ENCODE measurements at regions not wholly inside any gene's neighbourhood (a gene's known extent, or its start where the extent isn't known, plus 50 kb on each side); places are given as distances from the start of the nearest gene placed in this dataset.

DNA sequence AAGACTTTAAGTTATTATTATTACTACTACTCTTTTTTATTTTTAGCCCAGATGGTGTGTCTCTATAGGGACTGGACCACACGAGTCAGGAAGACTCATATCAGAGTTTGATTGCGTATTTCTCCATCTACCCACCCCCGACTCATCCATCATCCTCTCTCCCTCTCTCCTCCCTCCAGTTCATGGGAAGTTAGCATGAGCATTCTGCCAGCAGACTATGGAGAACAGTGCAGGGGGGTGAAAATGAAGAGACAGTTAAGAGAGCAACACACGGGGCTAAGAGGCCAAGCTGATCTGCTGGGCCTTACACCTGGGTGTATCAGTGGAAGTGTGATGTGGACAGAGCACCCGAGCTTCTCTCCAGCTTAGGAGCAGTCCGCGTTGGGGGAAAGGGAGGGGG, 95.0 kb downstream of the UQCRFS1 start:
- H3K36me3 ChIP-seq (ENCODE audit: insufficient read depth, low read length, poor library complexity, severe bottlenecking): no peaks in the 10 kb centered on the region
- no peaks in the 10 kb centered on the region for H3K4me1 ChIP-seq (ENCODE audit: insufficient read depth, low read length, poor library complexity, severe bottlenecking)
- peaks cover 36% of the 10 kb centered on the region for H3K9me3 ChIP-seq (ENCODE audit: low read depth, low read length, poor library complexity, severe bottlenecking)
- intact Hi-C loops (cut with micrococcal nuclease; ENCODE audit: unreplicated experiment): no loop called here
- ChIA-PET CTCF (no interaction called here), POLR2A (ENCODE audit: low non-redundant PET) (no interaction called here)
- no peaks in the 10 kb centered on the region for H3K27me3 ChIP-seq (replicated peaks; ENCODE audit: insufficient read depth, low read depth, low read length, poor library complexity)
- TF ChIP-seq, protein P1, sequence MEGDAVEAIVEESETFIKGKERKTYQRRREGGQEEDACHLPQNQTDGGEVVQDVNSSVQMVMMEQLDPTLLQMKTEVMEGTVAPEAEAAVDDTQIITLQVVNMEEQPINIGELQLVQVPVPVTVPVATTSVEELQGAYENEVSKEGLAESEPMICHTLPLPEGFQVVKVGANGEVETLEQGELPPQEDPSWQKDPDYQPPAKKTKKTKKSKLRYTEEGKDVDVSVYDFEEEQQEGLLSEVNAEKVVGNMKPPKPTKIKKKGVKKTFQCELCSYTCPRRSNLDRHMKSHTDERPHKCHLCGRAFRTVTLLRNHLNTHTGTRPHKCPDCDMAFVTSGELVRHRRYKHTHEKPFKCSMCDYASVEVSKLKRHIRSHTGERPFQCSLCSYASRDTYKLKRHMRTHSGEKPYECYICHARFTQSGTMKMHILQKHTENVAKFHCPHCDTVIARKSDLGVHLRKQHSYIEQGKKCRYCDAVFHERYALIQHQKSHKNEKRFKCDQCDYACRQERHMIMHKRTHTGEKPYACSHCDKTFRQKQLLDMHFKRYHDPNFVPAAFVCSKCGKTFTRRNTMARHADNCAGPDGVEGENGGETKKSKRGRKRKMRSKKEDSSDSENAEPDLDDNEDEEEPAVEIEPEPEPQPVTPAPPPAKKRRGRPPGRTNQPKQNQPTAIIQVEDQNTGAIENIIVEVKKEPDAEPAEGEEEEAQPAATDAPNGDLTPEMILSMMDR (conservative IDR thresholded peaks at IDR 0.05; ENCODE audit: low read depth, low read length): no peak
- TF ChIP-seq EZH2 (IDR thresholded peaks at IDR 0.05; ENCODE audit: borderline replicate concordance, low read depth, low read length, poor library complexity, severe bottlenecking): no peak
- no peak overlapping the region for H3K27ac ChIP-seq (ENCODE audit: low read depth, low read length, poor library complexity, severe bottlenecking)
- no peak overlapping the region for H3K4me3 ChIP-seq (ENCODE audit: low read depth, low read length, poor library complexity, severe bottlenecking)
- DNase-seq (ENCODE audit: low spot score): no peak
- BruUV-seq (replicated peaks): no TSS peak

DNA sequence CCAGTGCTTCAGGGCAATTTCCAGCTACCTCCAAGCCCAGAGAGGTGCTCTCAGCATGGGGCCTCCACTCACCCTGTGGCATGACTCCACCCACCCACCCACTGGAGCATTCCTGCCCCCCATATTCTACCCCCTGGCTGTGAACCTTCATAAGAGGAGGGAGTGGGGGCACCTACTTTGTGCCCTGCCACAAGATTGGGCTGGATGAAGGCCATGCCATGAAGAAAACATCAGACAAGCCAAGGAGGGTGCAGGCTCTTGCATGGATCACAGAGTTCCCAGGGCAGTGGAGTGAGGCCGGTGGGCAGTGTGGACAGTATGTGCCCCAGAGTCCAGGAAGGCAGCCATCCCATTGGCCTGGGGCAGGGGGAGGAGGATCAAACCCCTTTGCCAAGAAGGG, 97.8 kb downstream of the UQCRFS1 start:
- Histone ChIP-seq H3K4me3 (ENCODE audit: low read depth, low read length, poor library complexity, severe bottlenecking) (no peak overlapping the region), H3K9me3 (ENCODE audit: low read depth, low read length, poor library complexity, severe bottlenecking) (peaks cover 29% of the 10 kb centered on the region), H3K4me1 (ENCODE audit: insufficient read depth, low read length, poor library complexity, severe bottlenecking) (no peaks in the 10 kb centered on the region), H3K27me3 (replicated peaks; ENCODE audit: insufficient read depth, low read depth, low read length, poor library complexity) (no peaks in the 10 kb centered on the region), H3K36me3 (ENCODE audit: insufficient read depth, low read length, poor library complexity, severe bottlenecking) (no peaks in the 10 kb centered on the region), H3K27ac (ENCODE audit: low read depth, low read length, poor library complexity, severe bottlenecking) (no peak overlapping the region)
- intact Hi-C loops (cut with micrococcal nuclease; ENCODE audit: unreplicated experiment): no loop called here
- TF ChIP-seq, protein P1 (conservative IDR thresholded peaks at IDR 0.05; ENCODE audit: low read depth, low read length): no peak
- no peak for TF ChIP-seq EZH2 (IDR thresholded peaks at IDR 0.05; ENCODE audit: borderline replicate concordance, low read depth, low read length, poor library complexity, severe bottlenecking)
- ChIA-PET POLR2A (ENCODE audit: low non-redundant PET) (no interaction called here), CTCF (no interaction called here)
- no TSS peak for BruUV-seq (replicated peaks)
- no peak for DNase-seq (ENCODE audit: low spot score)

DNA sequence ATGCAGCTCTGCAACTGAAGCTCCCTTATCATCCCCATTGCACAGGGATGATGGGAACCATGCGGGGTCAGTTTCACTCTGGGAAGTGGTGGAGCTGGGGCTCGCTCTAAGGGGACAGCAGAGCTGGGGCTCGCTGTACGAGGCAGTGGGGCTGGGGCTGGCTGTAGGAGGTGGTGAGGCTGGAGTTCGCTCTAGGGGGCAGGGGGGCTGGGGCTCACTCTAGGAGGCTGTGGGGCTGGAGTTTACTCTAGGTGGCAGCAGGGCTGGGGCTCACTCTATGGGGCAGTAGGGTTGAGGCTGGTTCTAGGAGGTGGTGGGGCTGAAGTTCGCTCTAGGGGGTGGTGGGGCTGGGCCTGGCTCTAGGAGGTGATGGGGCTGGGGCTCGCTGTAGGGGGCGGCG, 99.1 kb downstream of the UQCRFS1 start:
- no TSS peak for BruUV-seq (replicated peaks)
- ChIA-PET POLR2A (ENCODE audit: low non-redundant PET) (no interaction called here), CTCF (no interaction called here)
- no peak for DNase-seq (ENCODE audit: low spot score)
- H3K9me3 ChIP-seq (ENCODE audit: low read depth, low read length, poor library complexity, severe bottlenecking): peaks cover 20% of the 10 kb centered on the region
- intact Hi-C loops (cut with micrococcal nuclease; ENCODE audit: unreplicated experiment): no loop called here
- TF ChIP-seq, protein P1 (conservative IDR thresholded peaks at IDR 0.05; ENCODE audit: low read depth, low read length): no peak
- no peak for TF ChIP-seq EZH2 (IDR thresholded peaks at IDR 0.05; ENCODE audit: borderline replicate concordance, low read depth, low read length, poor library complexity, severe bottlenecking)
- no peak overlapping the region for H3K27ac ChIP-seq (ENCODE audit: low read depth, low read length, poor library complexity, severe bottlenecking)
- no peaks in the 10 kb centered on the region for H3K36me3 ChIP-seq (ENCODE audit: insufficient read depth, low read length, poor library complexity, severe bottlenecking)
- H3K4me3 ChIP-seq (ENCODE audit: low read depth, low read length, poor library complexity, severe bottlenecking): no peak overlapping the region
- no peaks in the 10 kb centered on the region for H3K27me3 ChIP-seq (replicated peaks; ENCODE audit: insufficient read depth, low read depth, low read length, poor library complexity)
- H3K4me1 ChIP-seq (ENCODE audit: insufficient read depth, low read length, poor library complexity, severe bottlenecking): no peaks in the 10 kb centered on the region
